RCC 7860 (cell line): ENCODE measurements at regions not wholly inside any gene's neighbourhood (a gene's known extent, or its start where the extent isn't known, plus 50 kb on each side); places are given as distances from the start of the nearest gene placed in this dataset.

Experiments used
- DNase-seq: peaks from one replicate; pipeline ENCODE4 v3.0.0-alpha.2; 2015; ENCODE audit warnings: low spot score
- FAIRE-seq: peaks from 2 replicates; lab custom pipeline; 2012; peaks lifted over from hg19 to GRCh38; lab: Jason Lieb, UNC

- FAIRE-seq, result no peak
- no peak for DNase-seq
Measured at GRCh38 chr2:120620025-120620793, 115.5 kb upstream of the GLI2 start.

GRCh38 chr2:120622159-120622869, 113.4 kb upstream of the GLI2 start:
- no peak for FAIRE-seq

DNA sequence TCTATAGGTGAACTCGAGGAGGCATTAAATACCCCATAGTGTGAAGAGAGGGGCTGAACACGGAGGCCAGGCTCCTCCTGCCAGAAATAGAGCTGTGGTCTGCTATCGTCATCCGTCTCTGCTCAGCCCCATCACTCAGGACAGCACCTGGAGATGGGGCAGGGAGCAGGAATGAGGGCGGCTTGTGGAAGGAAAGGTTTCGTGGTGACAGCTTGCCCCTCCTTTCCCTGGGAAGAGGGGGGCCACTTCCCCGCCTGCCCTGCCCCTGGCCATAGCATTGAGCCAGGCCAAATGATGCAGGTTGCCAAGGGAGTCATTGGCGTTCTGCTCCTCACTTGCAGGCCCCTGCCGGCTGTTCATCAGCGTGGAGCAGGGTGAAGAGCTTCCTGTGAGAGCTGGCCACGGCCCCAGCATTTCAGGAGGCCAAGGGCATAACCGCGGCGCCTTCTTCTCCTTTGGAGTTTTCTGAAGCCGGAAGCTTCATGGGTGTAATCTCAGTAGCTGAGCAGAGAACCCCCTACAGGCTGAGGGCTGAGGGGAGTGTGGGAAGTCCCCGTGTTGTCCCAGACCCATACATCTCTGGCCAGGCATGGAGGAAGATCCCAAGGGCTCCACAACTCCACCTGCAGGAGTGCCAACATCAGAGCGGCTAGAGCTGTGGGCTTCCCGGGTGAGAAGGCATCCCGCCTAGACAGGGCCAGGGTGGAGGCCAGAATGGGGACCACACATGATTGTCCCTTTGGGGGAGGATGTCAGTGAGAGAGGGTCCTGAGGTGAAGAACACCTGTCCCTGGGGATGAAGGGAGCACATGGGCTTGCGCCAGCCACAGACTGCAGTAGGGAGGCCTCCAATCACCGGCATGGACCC, 112.5 kb upstream of the GLI2 start:
- DNase-seq (no peak), FAIRE-seq (no peak)

More at GRCh38 chr2:120622159-120622869, 113.4 kb upstream of the GLI2 start:
- DNase-seq, result no peak

DNA sequence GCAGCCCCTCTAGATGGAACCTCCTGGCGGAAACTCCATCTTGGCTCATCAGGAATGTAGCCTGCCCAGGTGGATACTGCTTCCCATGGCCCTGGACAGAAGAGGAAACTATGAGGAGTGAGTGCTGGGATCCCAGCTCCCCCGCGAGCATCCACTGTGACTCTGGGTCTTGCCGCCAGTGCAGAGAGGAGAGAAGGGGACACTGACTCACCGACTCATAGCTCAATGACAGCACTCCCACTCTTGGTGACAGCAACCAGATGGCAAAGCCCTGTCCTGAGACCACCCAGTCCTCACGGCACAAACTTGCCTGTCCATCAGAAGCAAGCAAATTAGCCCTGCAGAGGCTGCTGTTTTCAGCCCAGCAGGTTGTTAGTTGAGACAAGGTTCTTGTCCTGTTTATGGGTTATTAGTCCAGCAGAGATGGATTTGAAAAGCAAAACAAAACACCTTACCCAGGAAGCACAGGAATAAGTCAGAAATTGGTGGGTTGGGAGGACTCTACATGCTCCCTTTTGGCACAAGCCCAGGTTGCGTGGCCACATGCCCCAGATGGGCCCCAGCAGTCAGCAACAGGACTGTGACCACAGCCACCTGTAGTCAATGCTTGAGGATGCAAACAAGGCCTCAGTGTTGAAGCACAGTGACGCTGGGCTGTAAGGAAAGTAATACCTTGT, 111.5 kb upstream of the GLI2 start:
- no peak for DNase-seq
- FAIRE-seq, result no peak

GRCh38 chr2:120624738-120625446, 110.8 kb upstream of the GLI2 start:
- no peak for FAIRE-seq
- DNase-seq, result no peak

DNA sequence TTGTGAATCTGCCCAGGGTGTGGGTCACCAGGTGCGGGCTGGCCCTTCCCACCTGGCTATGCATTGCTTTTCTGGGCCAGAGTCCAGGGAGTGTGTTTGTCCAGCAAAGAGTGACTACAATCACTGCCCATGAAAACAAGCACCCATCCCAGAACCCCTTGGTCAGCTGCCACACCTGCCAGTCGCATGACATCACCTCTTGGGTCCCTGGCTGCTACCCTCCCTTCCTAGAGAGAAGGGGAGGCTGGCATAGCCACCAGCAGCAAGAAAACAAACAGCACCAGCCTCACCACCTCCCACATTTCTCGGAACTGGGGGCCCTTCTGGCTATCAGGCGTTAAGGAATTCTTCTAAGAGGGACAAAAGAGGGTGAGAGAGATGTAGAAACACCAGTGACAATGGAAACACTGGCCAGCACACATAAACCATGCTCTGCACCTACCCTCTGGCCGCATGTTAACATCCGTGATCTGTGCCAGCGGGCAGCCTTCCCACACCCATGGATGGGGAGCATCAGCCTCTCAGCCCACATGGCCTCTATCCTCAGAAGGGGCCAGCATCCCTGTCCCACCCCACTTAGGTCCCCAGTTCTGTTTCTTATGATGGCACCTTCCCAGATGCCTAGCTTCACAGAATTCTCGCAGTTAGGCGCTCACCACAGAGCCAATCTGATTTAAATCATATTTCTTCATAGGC, 109.7 kb upstream of the GLI2 start:
- FAIRE-seq (no peak), DNase-seq (peak; percentile 29)

DNA sequence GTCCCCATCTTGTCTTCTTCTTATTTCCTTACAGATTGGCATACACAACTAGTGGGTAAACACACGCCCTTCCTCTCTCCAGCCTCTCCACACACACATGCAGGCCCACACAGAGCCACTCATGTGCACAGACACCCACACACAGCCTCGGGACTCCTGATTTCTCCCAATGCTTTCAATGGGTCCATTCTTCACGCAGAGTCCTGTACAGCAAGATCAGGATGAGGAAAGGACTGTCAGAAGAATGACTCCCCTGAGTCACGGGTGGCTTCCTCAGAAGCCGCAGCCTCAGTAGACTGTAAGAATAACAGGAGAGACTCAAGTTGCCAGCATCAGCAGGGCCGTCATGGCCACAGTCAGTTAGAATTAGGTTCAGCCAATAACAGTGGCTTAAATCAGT, 109.1 kb upstream of the GLI2 start:
- DNase-seq (peak; percentile 24), FAIRE-seq (no peak)

- FAIRE-seq (no peak), DNase-seq (no peak)
Measured at GRCh38 chr2:120628248-120628647, 107.4 kb upstream of the GLI2 start.

- no peak for FAIRE-seq
Measured at GRCh38 chr2:120629241-120629895, 106.3 kb upstream of the GLI2 start.

DNA sequence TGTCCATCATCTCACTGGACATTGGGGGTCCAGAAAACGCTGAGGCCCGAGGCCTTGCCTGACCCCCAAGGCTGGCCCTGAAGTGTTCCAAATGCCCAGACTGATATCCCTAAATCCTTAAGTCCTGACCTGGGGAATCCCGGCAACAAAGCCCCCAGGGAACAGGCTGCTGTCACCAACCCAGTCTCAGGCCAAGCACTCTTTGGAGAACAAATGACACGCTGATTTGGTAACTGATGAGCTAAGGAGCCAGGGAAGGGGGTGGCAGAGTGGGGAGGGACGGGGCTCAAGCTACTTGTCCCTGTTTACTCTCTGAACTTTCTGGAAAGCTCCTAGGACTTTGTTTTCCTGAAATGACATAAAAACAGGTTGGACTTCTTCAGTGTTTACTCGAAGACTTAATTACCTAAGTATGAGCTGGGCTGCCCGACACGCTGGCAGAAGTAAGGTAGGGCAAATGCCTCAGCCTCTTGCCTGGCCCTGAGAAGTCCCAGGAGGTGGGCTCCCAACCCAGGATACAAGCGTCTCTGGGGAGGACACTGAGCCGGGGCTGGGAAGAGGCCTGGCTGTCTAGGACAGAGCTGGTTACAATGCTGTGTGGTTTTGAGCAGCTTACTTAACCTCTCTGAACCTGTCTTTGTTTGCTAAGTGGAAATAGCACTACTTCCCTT, 105.5 kb upstream of the GLI2 start:
- DNase-seq (no peak), FAIRE-seq (no peak)

More at GRCh38 chr2:120629241-120629895, 106.3 kb upstream of the GLI2 start:
- DNase-seq, result no peak

DNA sequence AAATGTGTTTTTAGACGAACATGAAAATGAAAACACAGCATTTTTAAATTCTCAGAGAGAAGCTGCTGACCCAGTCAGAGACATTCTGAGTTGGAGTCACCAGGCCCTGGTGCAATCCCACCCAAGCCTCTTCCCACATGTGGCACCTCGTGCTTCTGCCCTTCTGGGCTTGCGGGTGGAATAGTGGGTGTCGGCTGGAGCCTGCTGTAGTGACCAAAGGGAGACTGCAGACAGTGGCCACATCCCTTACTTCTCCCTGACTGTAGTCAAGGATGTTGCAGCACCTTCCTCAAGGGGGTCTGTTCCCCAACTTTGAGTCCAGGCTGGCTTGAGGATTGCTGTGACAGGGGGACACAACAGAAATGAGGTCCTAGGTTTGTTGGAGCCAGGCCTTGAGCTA, 104.4 kb upstream of the GLI2 start:
- FAIRE-seq (no peak), DNase-seq (no peak)

- no peak for DNase-seq
- no peak for FAIRE-seq
Measured at GRCh38 chr2:120631724-120632123, 103.9 kb upstream of the GLI2 start.

DNA sequence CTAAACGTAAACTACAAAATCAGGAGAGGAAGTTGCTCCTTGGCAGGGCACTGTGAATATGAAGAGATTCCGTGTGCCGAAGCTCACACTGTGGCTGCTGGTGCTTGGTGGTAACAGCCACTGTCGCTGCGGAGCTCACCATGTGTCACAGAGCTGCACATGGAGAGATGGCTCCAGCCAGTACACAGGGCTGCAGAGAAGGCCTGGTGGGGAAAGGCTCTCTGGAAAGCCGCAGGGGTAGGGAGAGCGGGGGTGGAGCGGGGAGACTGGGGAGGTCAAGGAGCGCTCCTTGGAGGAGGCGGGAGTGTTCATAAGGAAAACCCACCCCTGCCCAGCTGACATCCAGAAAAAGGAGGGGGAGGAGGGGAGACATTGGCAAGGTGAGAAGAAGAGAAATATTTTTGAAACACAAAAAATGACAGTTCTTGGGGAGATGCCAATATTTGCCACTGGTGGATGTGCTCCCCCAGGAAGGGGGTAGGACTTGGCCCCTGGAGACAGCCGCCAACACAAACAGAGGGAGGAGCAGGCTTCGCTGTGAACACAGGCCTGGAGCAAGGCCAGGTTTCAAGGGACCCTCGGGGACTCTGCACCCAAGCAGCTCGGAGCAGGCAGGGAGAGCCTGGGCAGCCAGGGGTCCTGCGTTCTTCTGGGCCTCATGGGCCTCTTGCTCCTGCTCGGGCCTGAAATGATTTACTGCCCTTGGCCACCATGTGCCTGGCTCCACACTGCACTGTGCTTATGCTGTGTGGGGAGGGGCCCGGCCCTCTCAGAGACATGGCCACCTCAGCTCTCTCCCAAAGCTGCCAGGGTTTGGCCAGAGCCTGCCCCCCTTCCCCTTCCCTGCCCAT, 102.6 kb upstream of the GLI2 start:
- no peak for DNase-seq
- no peak for FAIRE-seq

DNA sequence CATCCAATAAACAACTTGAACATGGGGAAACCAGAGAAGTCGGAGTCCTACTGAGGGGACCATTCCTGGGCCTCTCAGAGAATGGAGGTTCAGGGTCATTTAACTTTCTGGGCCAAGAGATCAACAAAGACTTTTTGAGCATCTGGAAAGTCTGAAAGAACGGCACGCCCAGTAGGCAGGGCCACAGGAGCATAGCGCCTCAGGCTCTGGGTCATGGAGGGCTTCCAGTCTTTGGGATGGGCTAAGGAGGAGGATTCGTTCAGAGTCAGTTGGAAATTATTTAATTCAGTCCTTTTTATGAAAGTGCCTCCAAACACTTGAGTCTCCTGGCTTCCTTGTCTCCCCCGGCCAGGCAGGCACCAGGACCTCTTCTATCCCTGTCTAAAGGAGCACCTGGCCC, 101.1 kb upstream of the GLI2 start:
- no peak for FAIRE-seq
- no peak for DNase-seq

DNA sequence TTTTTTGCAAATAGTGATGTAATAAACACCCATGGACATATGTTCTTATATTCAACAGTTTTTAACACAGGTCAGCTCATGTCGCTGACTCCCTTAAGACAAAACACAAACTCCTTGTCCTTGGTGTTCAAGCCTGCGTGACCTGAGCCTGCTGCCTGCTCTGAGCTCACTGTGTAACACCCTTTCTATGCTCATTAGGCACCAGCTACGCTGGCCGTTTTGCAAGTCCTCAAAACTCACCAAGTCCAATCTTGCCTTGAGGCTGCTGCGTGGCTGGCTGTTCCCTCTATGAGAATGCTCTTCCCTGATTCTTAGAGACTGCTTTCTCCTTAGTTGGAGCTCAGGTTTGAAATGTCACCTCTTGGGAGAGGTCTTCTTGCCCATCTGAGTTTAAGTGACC, 100.5 kb upstream of the GLI2 start:
- FAIRE-seq, result no peak
- no peak for DNase-seq

DNA sequence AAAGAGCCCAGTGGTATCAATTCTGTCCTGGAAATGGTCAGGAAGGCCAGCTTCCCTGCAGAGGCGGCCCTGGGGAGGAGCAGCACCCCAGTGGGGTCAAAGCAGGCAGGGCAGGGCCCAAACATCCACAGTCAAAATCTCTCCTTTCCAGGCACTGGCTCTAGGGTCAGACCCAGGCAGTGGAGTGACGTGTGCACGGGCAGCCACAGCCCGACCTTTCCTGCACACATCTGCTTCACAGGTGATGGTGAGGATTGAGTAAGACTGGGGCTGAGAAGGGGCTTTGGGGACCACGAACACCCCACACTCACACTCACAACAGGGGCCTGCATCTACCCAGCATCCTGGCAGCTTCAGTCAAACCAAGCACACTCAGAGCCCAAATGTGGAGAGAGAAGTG, 97.8 kb upstream of the GLI2 start:
- no peak for FAIRE-seq
- DNase-seq, result no peak

DNA sequence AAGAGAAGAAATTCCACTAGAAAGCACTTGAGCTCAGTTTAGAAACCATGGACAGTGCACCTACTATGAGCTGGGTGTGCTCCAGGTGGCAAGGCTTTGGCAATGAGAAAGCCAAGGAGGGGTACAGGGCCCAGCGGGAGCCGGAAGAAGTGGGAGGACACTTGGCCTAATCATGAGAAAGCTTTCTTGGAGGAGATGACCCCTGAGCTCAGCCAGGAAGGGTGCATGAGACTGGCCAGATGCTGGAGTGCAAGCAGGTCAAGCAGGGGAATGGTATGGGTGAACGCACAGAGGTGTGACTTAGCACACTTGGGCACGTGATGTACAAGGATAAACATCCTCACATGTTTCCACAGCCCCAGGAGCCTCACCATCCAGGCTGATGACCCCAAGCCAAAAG, 97.2 kb upstream of the GLI2 start:
- no peak for FAIRE-seq
- no peak for DNase-seq

GRCh38 chr2:120641366-120641771, 94.3 kb upstream of the GLI2 start:
- FAIRE-seq (no peak), DNase-seq (no peak)
